HepG2 (cell line): ENCODE measurements at regions not wholly inside any gene's neighbourhood (a gene's known extent, or its start where the extent isn't known, plus 50 kb on each side); places are given as distances from the start of the nearest gene placed in this dataset.

Experiments
- CEBPB ChIP-seq: IDR thresholded peaks from 2 replicates; pipeline ENCODE4 v1.6.1; 2011; ENCODE audit warnings: low read depth, low read length, improper control_type of control experiment, borderline replicate concordance
- CTCF ChIP-seq: sonication (generic); formaldehyde crosslinking; IDR thresholded peaks from 2 replicates; pipeline ENCODE4 v1.5.0; 2020; ENCODE audit warnings: mild to moderate bottlenecking, missing genetic modification reagents, moderate library complexity
- GTF2F1 ChIP-seq: fragments of 150-350 bp; IDR thresholded peaks from 2 replicates; pipeline ENCODE4 v1.6.1; 2014; ENCODE audit warnings: low read length
- JUNB ChIP-seq: sonication (generic); formaldehyde crosslinking; IDR thresholded peaks from 2 replicates; pipeline ENCODE4 v1.8.0; 2022; ENCODE audit warnings: missing genetic modification reagents, mild to moderate bottlenecking, borderline replicate concordance
- KAT7 ChIP-seq: IDR thresholded peaks from 2 replicates; pipeline ENCODE4 v1.6.1; 2018; ENCODE audit warnings: borderline replicate concordance, missing compliant biosample characterization
- SMC3 ChIP-seq: IDR thresholded peaks from 2 replicates; pipeline ENCODE4 v1.6.1; 2011; ENCODE audit warnings: low read length, improper control_type of control experiment
- SUZ12 ChIP-seq: fragments of 150-350 bp; IDR thresholded peaks from 2 replicates; pipeline ENCODE4 v1.6.1; 2014; ENCODE audit warnings: low read depth, low read length
- TBP ChIP-seq: sonication (generic); formaldehyde crosslinking; IDR thresholded peaks from 2 replicates; pipeline ENCODE4 v1.5.0; 2020; ENCODE audit warnings: missing genetic modification reagents
- TGIF2 ChIP-seq: IDR thresholded peaks from 2 replicates; pipeline ENCODE4 v1.6.1; 2016; ENCODE audit warnings: control low read depth, missing compliant biosample characterization
- TOE1 ChIP-seq: sonication (generic); formaldehyde crosslinking; IDR thresholded peaks from 2 replicates; pipeline ENCODE4 v1.4.0; 2020; ENCODE audit warnings: mild to moderate bottlenecking, missing genetic modification reagents
- ZBED4 ChIP-seq: sonication (generic); formaldehyde crosslinking; IDR thresholded peaks from 2 replicates; pipeline ENCODE4 v1.4.0; 2020; ENCODE audit warnings: missing genetic modification reagents, borderline replicate concordance

GRCh38 chr13:111791131-111791530, 275.8 kb upstream of the SOX1 start:
- TF ChIP-seq KAT7 (CRISPR knock-in tag) (no peak), CTCF (CRISPR knock-in tag) (no peak), ZBED4 (no peak), TBP (no peak), TGIF2 (CRISPR knock-in tag) (no peak), TOE1 (CRISPR knock-in tag) (no peak), CEBPB (no peak), SMC3 (no peak), GTF2F1 (no peak), JUNB (CRISPR knock-in tag) (no peak), SUZ12 (no peak)
